ENCODE measurements at regions not wholly inside any gene's neighbourhood (a gene's known extent, or its start where the extent isn't known, plus 50 kb on each side); places are given as distances from the start of the nearest gene placed in this dataset.

- H3K9ac ChIP-seq (ENCODE audit: low read depth, low read length, poor library complexity, severe bottlenecking) = no peak overlapping the region
- no peaks in the 10 kb centered on the region for H3K36me3 ChIP-seq (ENCODE audit: insufficient read depth, low read length)
- no peak overlapping the region for H2AFZ ChIP-seq (ENCODE audit: low read length)
These were observed 373.1 kb downstream of the NAF1 start for GRCh38 chr4:162793571-162793970.

GRCh38 chr4:162793004-162793403 is 373.7 kb downstream of the NAF1 start:
- Histone ChIP-seq H4K20me1 (ENCODE audit: insufficient read depth, low read length, poor library complexity, severe bottlenecking) (no peaks in the 10 kb centered on the region), H3K36me3 (ENCODE audit: insufficient read depth, low read length) (no peaks in the 10 kb centered on the region), H3K9me3 (ENCODE audit: insufficient read depth, low read depth, low read length) (no peaks in the 10 kb centered on the region), H3K9ac (ENCODE audit: low read depth, low read length, poor library complexity, severe bottlenecking) (no peak overlapping the region), H3K4me2 (ENCODE audit: low read depth, low read length, poor library complexity, severe bottlenecking) (no peak overlapping the region), H3K4me1 (ENCODE audit: insufficient read depth, low read length, poor library complexity, severe bottlenecking) (no peaks in the 10 kb centered on the region), H3K79me2 (ENCODE audit: insufficient read depth, low read length) (no peaks in the 10 kb centered on the region), H3K4me3 (ENCODE audit: low read length, poor library complexity, severe bottlenecking) (no peak overlapping the region), H3K27me3 (ENCODE audit: insufficient read depth, low read length, poor library complexity, severe bottlenecking) (no peaks in the 10 kb centered on the region), H3F3A (ENCODE audit: low read depth) (no peaks in the 10 kb centered on the region), H3K9me2 (replicated peaks; ENCODE audit: low read depth, low read length) (no peaks in the 10 kb centered on the region), H2AFZ (ENCODE audit: low read length) (no peak overlapping the region)
- no peak for TF ChIP-seq EZH2phosphoT487 (IDR thresholded peaks at IDR 0.05; ENCODE audit: borderline replicate concordance)
- TF ChIP-seq, protein P1, sequence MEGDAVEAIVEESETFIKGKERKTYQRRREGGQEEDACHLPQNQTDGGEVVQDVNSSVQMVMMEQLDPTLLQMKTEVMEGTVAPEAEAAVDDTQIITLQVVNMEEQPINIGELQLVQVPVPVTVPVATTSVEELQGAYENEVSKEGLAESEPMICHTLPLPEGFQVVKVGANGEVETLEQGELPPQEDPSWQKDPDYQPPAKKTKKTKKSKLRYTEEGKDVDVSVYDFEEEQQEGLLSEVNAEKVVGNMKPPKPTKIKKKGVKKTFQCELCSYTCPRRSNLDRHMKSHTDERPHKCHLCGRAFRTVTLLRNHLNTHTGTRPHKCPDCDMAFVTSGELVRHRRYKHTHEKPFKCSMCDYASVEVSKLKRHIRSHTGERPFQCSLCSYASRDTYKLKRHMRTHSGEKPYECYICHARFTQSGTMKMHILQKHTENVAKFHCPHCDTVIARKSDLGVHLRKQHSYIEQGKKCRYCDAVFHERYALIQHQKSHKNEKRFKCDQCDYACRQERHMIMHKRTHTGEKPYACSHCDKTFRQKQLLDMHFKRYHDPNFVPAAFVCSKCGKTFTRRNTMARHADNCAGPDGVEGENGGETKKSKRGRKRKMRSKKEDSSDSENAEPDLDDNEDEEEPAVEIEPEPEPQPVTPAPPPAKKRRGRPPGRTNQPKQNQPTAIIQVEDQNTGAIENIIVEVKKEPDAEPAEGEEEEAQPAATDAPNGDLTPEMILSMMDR (conservative IDR thresholded peaks at IDR 0.05; ENCODE audit: low read length) = no peak

More at GRCh38 chr4:162793571-162793970, 373.1 kb downstream of the NAF1 start:
- no peak overlapping the region for H3K4me2 ChIP-seq (ENCODE audit: low read depth, low read length, poor library complexity, severe bottlenecking)
- H3K9me3 ChIP-seq (ENCODE audit: insufficient read depth, low read depth, low read length) = no peaks in the 10 kb centered on the region
- no peak overlapping the region for H3K4me3 ChIP-seq (ENCODE audit: low read length, poor library complexity, severe bottlenecking)
- H3F3A ChIP-seq (ENCODE audit: low read depth) = no peaks in the 10 kb centered on the region
- H3K27me3 ChIP-seq (ENCODE audit: insufficient read depth, low read length, poor library complexity, severe bottlenecking) = no peaks in the 10 kb centered on the region
- H3K4me1 ChIP-seq (ENCODE audit: insufficient read depth, low read length, poor library complexity, severe bottlenecking) = no peaks in the 10 kb centered on the region
- TF ChIP-seq, protein P1 (conservative IDR thresholded peaks at IDR 0.05; ENCODE audit: low read length) = no peak
- no peak for TF ChIP-seq EZH2phosphoT487 (IDR thresholded peaks at IDR 0.05; ENCODE audit: borderline replicate concordance)
- no peaks in the 10 kb centered on the region for H3K79me2 ChIP-seq (ENCODE audit: insufficient read depth, low read length)
- H4K20me1 ChIP-seq (ENCODE audit: insufficient read depth, low read length, poor library complexity, severe bottlenecking) = no peaks in the 10 kb centered on the region
- no peaks in the 10 kb centered on the region for H3K9me2 ChIP-seq (replicated peaks; ENCODE audit: low read depth, low read length)

- H2AFZ ChIP-seq (ENCODE audit: low read length) = no peak overlapping the region
- H3K9me3 ChIP-seq (ENCODE audit: insufficient read depth, low read depth, low read length) = no peaks in the 10 kb centered on the region
- H3K4me1 ChIP-seq (ENCODE audit: insufficient read depth, low read length, poor library complexity, severe bottlenecking) = no peaks in the 10 kb centered on the region
- no peaks in the 10 kb centered on the region for H3K36me3 ChIP-seq (ENCODE audit: insufficient read depth, low read length)
- H3K9me2 ChIP-seq (replicated peaks; ENCODE audit: low read depth, low read length) = no peaks in the 10 kb centered on the region
- no peak overlapping the region for H3K4me3 ChIP-seq (ENCODE audit: low read length, poor library complexity, severe bottlenecking)
- no peak overlapping the region for H3K9ac ChIP-seq (ENCODE audit: low read depth, low read length, poor library complexity, severe bottlenecking)
- no peaks in the 10 kb centered on the region for H3K79me2 ChIP-seq (ENCODE audit: insufficient read depth, low read length)
- H3K27me3 ChIP-seq (ENCODE audit: insufficient read depth, low read length, poor library complexity, severe bottlenecking) = no peaks in the 10 kb centered on the region
- TF ChIP-seq, protein P1 (conservative IDR thresholded peaks at IDR 0.05; ENCODE audit: low read length) = no peak
- TF ChIP-seq EZH2phosphoT487 (IDR thresholded peaks at IDR 0.05; ENCODE audit: borderline replicate concordance) = no peak
- H3K4me2 ChIP-seq (ENCODE audit: low read depth, low read length, poor library complexity, severe bottlenecking) = no peak overlapping the region
- H4K20me1 ChIP-seq (ENCODE audit: insufficient read depth, low read length, poor library complexity, severe bottlenecking) = no peaks in the 10 kb centered on the region
- H3F3A ChIP-seq (ENCODE audit: low read depth) = no peaks in the 10 kb centered on the region
These were observed 375.5 kb downstream of the NAF1 start for GRCh38 chr4:162791226-162791625.

Measured in Loucy (cell line).